IPS DF 4.7 (cell line): ENCODE measurements at regions not wholly inside any gene's neighbourhood (a gene's known extent, or its start where the extent isn't known, plus 50 kb on each side); places are given as distances from the start of the nearest gene placed in this dataset.
"Not testable (repeated sequence)": the region's sequence is repeated elsewhere in the genome, so short reads cannot be mapped to it uniquely, and the experiment has no call there.

ENCODE experiments used
- DNase-seq: peaks from one replicate; pipeline ENCODE4 v3.0.0-alpha.2; 2013; ENCODE audit warnings: low spot score; ENCODE audit errors: extremely low read depth

DNA sequence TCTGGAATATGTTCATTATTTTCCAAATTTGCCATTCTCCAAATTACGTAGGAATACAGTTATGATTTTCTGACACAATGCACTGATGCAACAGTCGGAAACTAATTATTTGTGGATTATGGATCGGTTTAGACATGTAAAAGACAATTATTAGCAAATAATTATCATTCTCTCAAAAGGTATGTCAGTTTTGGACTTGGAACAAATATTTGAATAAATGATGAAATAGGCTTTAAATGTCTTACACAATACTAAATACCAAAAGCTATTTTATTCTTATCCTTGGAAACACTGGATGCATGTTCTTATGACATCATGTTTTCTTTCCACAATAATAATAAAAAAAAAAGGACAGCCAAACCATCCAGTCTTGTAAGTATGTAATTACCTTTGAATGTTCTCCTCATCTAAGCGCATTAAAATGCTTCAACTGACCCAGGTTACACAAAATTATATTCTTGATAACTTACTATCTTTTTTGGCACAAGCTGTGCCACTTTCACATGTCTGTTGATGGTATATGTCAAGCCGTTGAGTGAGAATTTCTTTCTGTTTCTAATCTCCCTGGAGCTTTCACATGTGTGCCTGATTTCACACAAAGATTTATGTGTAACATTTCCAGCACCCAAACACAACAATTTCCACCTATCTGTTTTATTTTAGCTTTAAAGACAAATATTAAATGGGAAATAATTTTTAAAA, 238.5 kb upstream of the ZNF385D start:
- no peak for DNase-seq

DNA sequence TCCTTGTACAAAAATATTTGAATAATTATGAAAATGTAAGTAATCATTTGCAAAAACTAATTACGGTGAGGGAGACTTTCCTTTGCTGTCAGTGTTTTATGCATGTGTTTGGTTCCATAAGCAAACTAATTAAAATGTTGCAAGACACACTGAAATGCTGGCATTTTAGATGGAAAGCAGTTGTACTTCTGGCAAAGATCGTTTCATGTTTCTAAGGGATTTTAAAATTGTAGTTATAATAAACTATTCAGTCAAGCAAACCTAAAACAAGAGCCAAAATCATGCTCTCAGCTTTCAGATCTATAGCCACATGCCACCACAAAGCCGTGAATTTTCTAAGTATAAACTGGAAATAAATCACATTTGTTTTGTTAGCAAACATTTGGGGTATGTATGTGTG, 240.1 kb upstream of the ZNF385D start:
- no peak for DNase-seq

DNA sequence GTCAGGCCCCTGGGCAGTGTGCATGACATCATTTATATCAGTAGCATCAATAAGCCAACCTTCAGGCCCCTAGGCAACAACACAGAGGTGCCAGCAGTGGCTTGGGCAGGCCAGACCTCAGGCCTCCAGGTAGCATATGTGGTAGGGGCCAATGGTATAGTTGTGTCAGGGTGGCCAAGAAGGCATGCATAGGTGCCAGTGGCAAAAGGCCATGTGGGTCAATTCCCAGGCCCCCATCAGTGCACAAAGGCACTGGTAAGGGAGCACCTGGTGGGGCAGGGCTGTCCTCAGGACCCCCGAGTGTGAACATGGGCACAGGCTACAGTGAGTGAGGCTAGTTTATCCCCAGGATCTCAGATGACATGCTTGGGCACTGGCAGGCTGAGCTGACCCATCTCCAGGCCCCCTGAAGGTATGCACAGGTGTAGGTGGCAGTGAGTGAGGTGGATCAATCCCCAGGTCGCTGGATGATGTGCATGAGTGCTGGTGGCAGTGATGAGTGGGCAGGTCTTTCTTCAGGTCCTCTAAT, 244.1 kb upstream of the ZNF385D start:
- DNase-seq, result no peak

DNA sequence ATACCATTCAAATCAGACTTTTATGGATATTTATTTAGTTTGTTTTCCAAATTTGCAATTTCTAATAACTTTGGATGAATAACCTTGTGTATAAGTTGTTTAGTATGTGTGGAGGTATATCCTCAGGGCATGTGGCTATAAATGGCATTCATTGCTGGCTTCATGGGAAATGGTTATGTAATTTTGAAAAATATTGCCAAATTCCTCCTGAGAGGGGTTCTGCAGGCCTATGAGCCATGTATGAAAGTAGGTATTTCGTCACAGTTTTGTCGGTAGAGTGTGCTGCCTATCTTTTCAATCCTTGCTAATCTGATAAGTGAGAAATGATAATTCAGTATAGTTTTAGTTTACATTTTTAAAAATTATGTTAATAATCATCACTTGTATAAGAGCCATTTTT, 256.4 kb upstream of the ZNF385D start:
- DNase-seq, result no peak

DNA sequence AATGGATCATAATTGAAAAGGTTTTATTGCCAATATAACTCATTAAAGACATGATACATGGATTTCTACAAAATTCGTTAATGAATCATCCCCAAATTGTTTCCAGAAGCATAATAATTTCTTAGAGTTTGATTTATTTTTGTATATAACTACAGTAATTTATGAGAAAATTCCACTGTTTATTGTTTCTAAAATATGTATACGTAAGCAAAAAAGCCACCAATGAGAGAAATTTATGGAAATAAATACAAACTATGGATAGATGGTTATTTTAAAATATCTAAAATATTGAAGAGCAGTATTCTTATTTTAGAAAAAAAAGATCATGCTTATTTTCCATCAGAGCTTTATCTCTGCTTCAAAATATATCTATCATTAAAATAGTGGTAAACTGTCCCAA, 260.0 kb upstream of the ZNF385D start:
- DNase-seq, result no peak

DNA sequence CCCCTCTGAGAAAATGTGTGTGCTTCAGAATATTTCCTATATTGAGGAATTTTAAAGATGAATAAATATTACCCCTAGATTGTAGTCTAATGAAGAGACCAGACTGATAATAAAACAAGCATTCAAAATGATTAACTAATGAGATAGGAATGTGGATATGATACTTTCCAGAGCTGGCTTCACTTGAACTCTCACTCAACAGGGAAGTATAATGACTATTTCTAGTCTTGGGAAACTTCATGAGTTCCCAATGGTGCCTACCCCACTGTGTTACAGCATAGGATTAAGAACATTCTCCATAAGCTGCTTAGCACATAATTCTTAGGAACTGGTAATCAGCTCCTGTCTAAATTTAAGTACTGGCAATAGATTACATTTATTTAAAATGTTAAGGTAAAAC, 261.5 kb upstream of the ZNF385D start:
- DNase-seq, result no peak

DNA sequence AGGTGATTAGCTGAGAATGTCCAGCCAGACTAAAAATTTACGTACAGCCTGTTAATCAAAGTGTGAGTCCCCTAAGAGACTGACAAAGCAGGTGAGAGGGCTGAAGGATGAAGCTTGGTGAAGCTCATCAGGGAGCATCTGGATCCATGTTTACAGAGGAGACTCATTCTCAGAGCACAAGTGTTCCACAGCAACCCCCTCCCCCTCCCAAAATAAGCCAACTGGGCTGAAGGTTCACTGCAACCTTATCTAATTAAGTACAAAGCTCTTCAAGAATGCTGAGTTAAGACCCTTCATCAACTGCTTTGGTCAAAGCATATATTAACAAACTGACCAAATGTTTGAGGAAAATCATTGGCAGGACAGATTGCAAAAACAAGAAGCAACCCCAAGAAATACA, 262.6 kb upstream of the ZNF385D start:
- no peak for DNase-seq

DNA sequence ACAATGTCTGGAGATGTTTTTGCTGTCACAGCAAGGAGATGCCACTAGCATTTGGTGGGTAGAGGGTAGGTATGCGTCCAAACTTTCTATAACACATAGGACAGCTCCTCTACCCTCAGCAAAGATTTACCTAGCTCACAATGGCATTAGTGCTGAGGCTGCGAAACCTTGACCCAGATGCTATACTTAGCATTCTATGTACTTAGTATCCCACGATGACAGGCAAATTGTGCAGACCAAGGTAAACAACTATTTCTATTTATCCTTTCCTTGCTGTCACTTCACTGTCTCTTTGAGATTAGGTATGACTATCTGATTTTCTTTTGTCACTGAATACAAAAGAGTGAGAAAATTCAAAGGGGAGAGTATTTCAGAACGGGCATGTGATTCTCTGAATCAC, 265.2 kb upstream of the ZNF385D start:
- DNase-seq, result no peak

DNA sequence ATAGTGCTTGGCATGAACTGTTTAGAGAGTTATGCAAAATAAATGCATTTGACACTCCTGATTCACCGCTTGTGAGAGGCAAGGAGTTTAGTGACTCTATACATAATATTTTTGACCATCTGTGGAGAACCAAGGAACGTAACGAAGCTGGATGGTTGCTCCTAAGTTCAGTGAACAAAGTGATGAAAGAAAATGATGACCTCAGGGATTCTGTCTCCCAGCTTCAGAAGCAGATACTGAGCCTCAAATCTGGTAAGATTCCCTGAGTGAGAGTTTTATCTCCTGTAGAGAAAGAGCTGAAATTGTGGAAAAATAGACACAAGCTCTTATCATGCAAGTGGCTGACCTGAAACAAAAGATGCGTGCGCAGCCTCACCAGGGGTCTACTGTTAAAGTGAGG, 273.6 kb upstream of the ZNF385D start:
- not testable (repeated sequence) for DNase-seq

DNA sequence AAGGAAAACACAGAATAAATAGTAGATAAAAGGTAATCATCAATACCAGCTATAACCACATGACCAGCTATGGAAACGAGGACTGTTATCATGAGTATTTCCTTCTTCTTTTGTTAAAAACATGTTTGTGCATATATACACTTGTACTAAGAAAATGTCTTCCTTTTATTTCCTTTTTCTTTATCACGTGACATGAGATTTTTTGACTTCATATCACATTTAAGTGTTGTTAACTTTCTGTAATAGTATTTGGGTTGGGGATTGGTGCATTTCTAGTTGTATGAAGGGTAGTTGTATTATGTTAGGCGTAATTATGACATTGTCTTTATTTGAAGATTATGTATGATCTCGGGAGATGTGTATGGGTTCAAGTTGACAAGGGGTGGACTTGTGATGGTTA, 278.5 kb upstream of the ZNF385D start:
- DNase-seq, result no peak

DNA sequence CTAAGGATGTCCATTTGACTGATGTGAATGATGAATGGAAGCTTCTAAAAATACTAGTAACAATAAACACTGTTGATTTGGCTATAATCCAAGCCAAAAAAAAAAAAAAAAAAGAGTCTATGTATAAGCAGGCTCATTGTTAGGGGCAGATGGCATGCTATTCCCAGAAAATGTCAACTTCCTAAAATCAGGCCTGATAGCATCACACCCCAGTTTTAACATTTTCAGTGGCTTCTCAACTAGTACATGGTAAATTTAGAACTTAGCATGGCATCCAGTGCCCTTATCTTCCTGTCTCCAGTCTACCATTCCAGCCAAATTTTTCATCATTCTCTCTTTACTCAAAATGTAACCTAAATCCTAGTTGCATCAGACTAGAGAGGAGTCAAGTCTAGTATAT, 288.2 kb upstream of the ZNF385D start:
- no peak for DNase-seq

DNA sequence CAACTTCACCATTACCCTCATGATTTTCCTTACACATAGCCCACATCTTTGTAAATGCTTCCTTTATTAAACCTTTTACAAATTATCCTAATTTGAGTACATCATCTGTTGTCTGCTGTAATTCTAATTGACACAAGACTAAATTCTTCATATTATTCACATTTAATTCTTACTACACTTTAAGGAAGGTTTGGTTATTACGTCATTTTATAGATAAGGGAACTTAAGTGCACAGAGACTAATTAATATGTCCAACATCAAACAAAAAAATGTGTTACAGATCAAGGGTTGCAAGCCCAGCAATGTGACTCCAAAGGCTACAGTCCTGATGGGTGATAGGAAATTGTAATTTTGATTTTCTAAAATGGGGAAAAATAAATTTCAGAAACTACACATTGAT, 289.1 kb upstream of the ZNF385D start:
- no peak for DNase-seq

DNA sequence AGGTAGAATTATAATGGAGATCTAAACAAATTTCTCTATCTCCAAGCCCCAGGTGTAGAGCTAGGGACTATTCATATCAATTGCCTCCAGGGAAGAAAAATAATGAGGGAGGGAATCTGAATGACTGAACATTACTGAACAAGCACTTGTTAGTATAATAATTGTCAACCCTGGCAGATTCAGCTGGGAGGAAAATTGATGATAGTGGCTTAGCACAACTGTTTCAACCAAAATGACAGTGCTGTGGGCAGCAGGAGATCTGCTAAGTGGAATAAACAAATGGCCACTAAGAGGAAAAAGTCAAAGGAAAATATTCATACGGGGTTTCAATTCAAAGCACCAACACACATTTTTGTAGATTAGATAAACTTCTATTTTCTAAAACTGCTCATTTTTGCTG, 294.9 kb upstream of the ZNF385D start:
- no peak for DNase-seq

DNA sequence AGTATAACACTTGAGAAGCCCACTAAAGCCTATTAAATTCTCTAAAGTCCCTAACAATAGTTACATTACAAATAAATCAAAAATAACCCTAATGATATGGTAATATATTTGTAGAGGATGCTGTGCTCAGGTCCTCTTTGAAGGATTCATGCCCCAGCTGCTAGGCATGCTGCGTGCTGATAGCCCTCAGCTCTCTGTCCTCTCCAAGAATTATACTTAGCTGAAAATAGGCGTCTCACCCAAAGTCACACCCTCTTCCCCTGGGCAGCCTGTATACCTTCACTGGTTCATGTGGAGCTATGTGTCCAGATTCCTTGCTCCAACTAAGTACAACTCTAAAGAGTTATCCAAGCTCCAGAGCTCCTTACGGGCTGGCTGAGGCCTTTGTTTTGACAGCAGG, 312.5 kb upstream of the ZNF385D start:
- DNase-seq, result no peak

DNA sequence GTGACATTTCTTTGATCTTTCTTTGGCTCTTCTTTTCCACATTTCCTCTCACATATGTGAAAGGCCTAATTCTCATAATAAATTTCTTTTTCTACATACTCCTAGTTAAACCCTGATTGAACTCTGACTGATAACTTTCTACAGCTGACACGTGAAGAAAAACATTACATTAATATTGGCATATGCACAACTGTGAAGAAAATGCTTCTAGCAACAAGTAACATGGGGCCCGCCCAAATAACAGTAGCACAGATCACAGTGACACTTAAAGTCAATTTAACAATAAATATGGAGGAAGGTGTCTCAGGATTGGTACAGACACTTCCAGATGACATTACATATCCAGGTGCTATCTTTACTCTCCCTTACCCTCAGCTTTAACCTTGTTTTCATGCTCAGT, 317.6 kb upstream of the ZNF385D start:
- no peak for DNase-seq

DNA sequence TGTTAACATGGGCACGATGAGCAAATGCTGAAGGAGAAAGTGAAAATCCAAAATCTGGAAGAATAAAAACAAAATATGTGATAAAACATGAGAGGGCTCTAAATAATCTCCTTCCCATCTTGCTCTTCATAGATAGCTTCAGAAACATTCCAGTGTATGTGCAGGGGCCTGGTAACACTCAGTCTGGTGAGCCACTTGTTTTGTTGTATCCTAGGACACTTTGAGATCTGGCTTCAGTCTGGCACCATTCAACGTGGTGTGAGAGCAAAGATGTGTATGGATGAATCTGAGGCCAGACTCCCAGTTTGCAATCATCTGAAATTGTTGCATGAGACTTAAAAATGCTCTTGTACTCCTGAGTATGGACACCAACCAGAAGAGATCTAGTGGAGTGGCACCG, 337.2 kb upstream of the ZNF385D start:
- DNase-seq, result no peak

DNA sequence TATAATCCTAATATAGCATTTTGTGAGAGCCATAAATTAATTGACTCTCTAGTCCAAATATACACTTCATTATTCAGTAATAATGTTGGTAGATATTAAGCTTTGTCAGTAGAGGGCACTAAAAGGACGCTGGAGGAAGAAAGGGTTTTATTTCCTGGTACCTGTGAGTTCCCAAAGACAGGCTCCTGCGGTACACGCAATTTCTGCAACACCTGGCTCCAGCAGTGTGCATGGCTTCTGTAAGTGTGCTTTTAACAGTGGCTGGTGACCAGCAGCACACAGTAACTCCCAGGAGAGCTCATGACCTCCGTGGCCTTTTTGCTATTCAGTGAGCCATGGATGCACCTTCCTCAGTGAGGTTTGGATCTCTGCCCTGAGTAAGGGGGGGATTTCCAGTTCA, 338.3 kb upstream of the ZNF385D start:
- DNase-seq, result peak; percentile 19

DNA sequence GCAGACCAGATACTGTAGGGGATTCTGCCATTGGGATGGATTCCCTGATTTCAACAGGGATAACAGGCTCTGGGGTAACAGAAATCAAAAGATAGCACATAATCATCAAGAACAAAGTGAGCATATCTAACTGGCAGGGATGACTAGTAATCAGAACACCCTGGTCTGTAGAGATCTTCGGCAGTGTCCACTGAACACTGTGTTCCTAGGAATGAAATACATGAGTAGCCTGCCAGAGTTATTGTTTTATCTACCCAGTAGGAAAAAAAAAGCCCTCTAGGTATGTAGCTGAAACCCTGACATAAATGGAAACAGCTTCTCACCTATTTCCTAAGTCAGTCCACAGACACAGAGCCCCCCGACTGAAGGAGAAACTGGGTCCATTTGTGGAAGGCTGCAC, 340.3 kb upstream of the ZNF385D start:
- DNase-seq, result no peak

DNA sequence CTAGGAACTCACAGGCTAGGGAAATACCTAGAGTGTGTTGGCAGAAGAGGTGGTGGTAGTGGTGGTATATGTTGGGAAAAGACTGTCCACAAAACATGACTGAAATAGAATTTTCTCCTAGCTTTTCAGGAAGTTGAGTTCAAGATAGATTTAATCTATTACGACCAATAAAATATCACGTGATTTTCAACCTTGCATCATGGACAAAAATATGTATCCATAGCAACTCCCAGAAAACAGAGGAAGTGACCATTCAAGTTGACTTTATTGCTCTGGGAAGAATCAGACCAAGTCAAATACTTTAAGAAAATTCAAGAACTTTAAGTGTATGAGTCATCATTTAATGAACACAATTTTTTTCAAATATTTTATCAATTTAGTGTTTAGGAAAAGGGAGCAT, 347.0 kb upstream of the ZNF385D start:
- DNase-seq, result no peak

DNA sequence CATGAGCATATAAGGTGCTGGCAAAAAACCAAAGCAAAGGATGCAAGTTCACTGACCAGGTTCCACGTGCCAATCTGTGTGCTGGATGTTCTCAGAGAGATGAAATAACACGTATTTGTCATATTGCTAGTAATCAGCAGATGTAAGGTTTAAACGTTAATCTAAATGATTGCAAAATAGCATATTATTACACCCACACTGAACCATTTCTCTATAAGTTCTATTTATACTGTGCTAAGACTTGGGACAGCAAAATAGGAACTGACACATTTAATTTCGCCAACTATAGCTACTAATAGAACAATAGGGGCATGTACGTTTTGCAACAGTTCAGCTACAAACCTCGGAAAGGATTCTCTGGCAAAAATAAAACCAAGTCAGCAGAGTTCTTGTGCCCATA, 350.3 kb upstream of the ZNF385D start:
- DNase-seq, result no peak

DNA sequence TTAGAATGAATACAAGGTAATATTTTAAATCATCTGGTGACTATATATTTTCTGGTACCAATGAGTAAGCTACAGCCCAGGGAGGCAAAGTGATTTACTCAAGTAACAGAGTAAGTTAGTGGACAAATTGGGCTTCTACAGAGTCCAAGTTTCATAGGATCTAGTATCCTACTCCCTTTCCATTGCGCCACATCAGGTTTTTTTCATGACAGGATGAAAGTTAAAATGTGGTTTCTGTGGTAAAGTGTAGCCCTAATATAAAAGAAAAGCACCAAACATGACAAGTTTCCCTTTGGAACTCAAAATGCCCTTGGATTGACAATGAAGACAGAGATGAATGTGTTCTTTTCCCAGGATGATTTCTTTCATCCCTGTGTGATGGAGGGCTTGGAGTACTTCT, 350.8 kb upstream of the ZNF385D start:
- no peak for DNase-seq

DNA sequence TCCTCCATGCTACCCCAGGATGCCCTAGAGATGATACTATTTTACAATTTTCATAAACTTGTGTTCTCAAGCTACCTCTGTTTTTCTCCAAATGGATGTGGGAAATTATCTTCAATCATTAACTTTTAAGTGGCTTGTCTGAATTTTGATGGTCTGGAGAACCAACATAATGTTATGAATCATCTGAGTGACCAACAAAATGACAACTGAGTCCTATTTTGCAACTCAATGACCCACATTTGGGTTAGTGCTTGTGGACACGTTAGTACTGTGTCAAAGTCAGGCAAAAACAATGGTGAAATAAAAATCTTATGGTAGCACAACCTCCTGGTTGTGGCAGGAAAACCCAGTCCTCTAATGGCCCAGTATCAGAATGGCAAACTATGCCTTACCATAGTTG, 352.4 kb upstream of the ZNF385D start:
- no peak for DNase-seq

DNA sequence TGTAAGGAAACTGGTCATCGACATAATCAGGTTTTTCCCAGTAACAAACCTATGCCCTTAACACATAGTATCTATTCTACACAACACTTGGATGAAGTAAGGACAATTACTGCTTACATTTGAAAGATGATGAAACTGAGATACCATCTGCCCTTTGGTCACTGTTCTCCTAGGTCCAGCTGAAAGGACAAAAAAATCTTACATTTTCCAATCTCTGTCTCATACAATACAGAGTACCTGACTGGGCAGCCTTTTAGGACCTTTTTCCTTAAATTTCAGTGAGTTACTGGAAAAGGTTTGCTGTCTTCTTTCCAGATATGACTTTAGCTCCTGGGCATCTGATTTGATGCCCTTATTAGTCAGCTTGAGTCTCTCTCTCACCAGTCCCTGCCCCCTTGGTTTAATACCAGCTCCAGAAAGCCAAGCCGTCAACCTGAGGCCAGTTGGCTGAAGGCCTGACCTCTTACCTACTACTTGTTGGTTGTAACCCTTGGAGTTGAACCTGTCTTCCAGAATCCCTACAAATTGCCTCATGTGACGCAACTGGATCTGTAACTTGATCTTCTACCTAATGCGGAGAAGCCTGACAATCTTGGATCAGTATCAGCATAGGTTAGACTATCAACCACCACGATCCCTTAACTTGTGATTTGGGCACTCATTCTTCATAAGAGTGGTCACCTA, 355.3 kb upstream of the ZNF385D start:
- DNase-seq, result no peak
